ENCODE measurements at regions not wholly inside any gene's neighbourhood (a gene's known extent, or its start where the extent isn't known, plus 50 kb on each side); places are given as distances from the start of the nearest gene placed in this dataset.
"Not testable (repeated sequence)": the region's sequence is repeated elsewhere in the genome, so short reads cannot be mapped to it uniquely, and the experiment has no call there.

- intact Hi-C loops (cut with micrococcal nuclease), result no loop called here
- no peak for DNase-seq
- Mint-ChIP-seq H3K9me3 (no peaks in the 10 kb centered on the region), H3K4me1 (no peaks in the 10 kb centered on the region), H3K36me3 (ENCODE audit: low read depth) (no peaks in the 10 kb centered on the region), H3K27me3 (no peaks in the 10 kb centered on the region), H3K27ac (no peak overlapping the region), H3K4me3 (no peak overlapping the region)
Observed at GRCh38 chr3:145906755-145907154, 254.2 kb downstream of the PLOD2 start.

GRCh38 chr3:145911016-145911415 is 250.0 kb downstream of the PLOD2 start:
- H3K27me3 Mint-ChIP-seq, result no peaks in the 10 kb centered on the region

GRCh38 chr3:145915787-145916186 is 245.2 kb downstream of the PLOD2 start:
- no peaks in the 10 kb centered on the region for H3K9me3 Mint-ChIP-seq
- intact Hi-C loops (cut with micrococcal nuclease), result no loop called here
- no peak overlapping the region for H3K27ac Mint-ChIP-seq
- no peak for DNase-seq
- no peak overlapping the region for H3K4me3 Mint-ChIP-seq
- no peaks in the 10 kb centered on the region for H3K4me1 Mint-ChIP-seq
- no peaks in the 10 kb centered on the region for H3K36me3 Mint-ChIP-seq (ENCODE audit: low read depth)
- no peaks in the 10 kb centered on the region for H3K27me3 Mint-ChIP-seq

More at GRCh38 chr3:145911016-145911415, 250.0 kb downstream of the PLOD2 start:
- Mint-ChIP-seq H3K36me3 (ENCODE audit: low read depth) (no peaks in the 10 kb centered on the region), H3K27ac (no peak overlapping the region), H3K9me3 (no peaks in the 10 kb centered on the region), H3K4me1 (no peaks in the 10 kb centered on the region), H3K4me3 (no peak overlapping the region)
- intact Hi-C loops (cut with micrococcal nuclease), result no loop called here
- no peak for DNase-seq

GRCh38 chr3:145927736-145928135 is 233.2 kb downstream of the PLOD2 start:
- H3K27me3 Mint-ChIP-seq; DNase-seq; H3K4me1 Mint-ChIP-seq; H3K36me3 Mint-ChIP-seq (ENCODE audit: low read depth); H3K4me3 Mint-ChIP-seq; H3K9me3 Mint-ChIP-seq; H3K27ac Mint-ChIP-seq; intact Hi-C loops (cut with micrococcal nuclease): not testable (repeated sequence)

GRCh38 chr3:145936971-145937370 is 224.0 kb downstream of the PLOD2 start:
- intact Hi-C loops (cut with micrococcal nuclease), result no loop called here
- no peaks in the 10 kb centered on the region for H3K36me3 Mint-ChIP-seq (ENCODE audit: low read depth)
- H3K27ac Mint-ChIP-seq, result no peak overlapping the region

GRCh38 chr3:145939431-145939830 is 221.6 kb downstream of the PLOD2 start:
- H3K4me1 Mint-ChIP-seq, result no peaks in the 10 kb centered on the region
- no peak overlapping the region for H3K27ac Mint-ChIP-seq
- no peak for DNase-seq
- no peaks in the 10 kb centered on the region for H3K27me3 Mint-ChIP-seq
- no peak overlapping the region for H3K4me3 Mint-ChIP-seq
- intact Hi-C loops (cut with micrococcal nuclease), result no loop called here
- H3K36me3 Mint-ChIP-seq (ENCODE audit: low read depth), result no peaks in the 10 kb centered on the region
- H3K9me3 Mint-ChIP-seq, result no peaks in the 10 kb centered on the region

More at GRCh38 chr3:145936971-145937370, 224.0 kb downstream of the PLOD2 start:
- Mint-ChIP-seq H3K4me1 (no peaks in the 10 kb centered on the region), H3K9me3 (no peaks in the 10 kb centered on the region), H3K4me3 (no peak overlapping the region), H3K27me3 (no peaks in the 10 kb centered on the region)
- DNase-seq, result no peak

- no peaks in the 10 kb centered on the region for H3K36me3 Mint-ChIP-seq (ENCODE audit: low read depth)
- no peaks in the 10 kb centered on the region for H3K9me3 Mint-ChIP-seq
- intact Hi-C loops (cut with micrococcal nuclease), result no loop called here
- no peak overlapping the region for H3K27ac Mint-ChIP-seq
- H3K27me3 Mint-ChIP-seq, result no peaks in the 10 kb centered on the region
- DNase-seq, result no peak
- H3K4me1 Mint-ChIP-seq, result no peaks in the 10 kb centered on the region
- H3K4me3 Mint-ChIP-seq, result no peak overlapping the region
Observed at GRCh38 chr3:145942052-145942451, 218.9 kb downstream of the PLOD2 start.

GRCh38 chr3:145943952-145944351 is 217.0 kb downstream of the PLOD2 start:
- no peaks in the 10 kb centered on the region for H3K36me3 Mint-ChIP-seq (ENCODE audit: low read depth)
- H3K9me3 Mint-ChIP-seq, result peaks cover 3% of the 10 kb centered on the region
- no peaks in the 10 kb centered on the region for H3K4me1 Mint-ChIP-seq
- no peak for DNase-seq
- no peak overlapping the region for H3K4me3 Mint-ChIP-seq
- no peak overlapping the region for H3K27ac Mint-ChIP-seq
- intact Hi-C loops (cut with micrococcal nuclease), result no loop called here
- no peaks in the 10 kb centered on the region for H3K27me3 Mint-ChIP-seq

- Mint-ChIP-seq H3K36me3 (ENCODE audit: low read depth) (no peaks in the 10 kb centered on the region), H3K27ac (no peak overlapping the region), H3K4me1 (no peaks in the 10 kb centered on the region), H3K9me3 (peaks cover 3% of the 10 kb centered on the region), H3K27me3 (no peaks in the 10 kb centered on the region), H3K4me3 (no peak overlapping the region)
- intact Hi-C loops (cut with micrococcal nuclease), result no loop called here
- no peak for DNase-seq
Observed at GRCh38 chr3:145951441-145951840, 209.5 kb downstream of the PLOD2 start.

- no peaks in the 10 kb centered on the region for H3K27me3 Mint-ChIP-seq
- no peaks in the 10 kb centered on the region for H3K36me3 Mint-ChIP-seq (ENCODE audit: low read depth)
- H3K27ac Mint-ChIP-seq, result no peak overlapping the region
- no peaks in the 10 kb centered on the region for H3K4me1 Mint-ChIP-seq
- no peak for DNase-seq
- peaks cover 3% of the 10 kb centered on the region for H3K9me3 Mint-ChIP-seq
- H3K4me3 Mint-ChIP-seq, result no peak overlapping the region
- intact Hi-C loops (cut with micrococcal nuclease), result no loop called here
Observed at GRCh38 chr3:145952536-145952935, 208.4 kb downstream of the PLOD2 start.

GRCh38 chr3:145953316-145953715 is 207.7 kb downstream of the PLOD2 start:
- Mint-ChIP-seq H3K36me3 (ENCODE audit: low read depth) (no peaks in the 10 kb centered on the region), H3K27me3 (no peaks in the 10 kb centered on the region), H3K27ac (no peak overlapping the region), H3K4me1 (no peaks in the 10 kb centered on the region), H3K4me3 (no peak overlapping the region), H3K9me3 (peaks cover under 1% of the 10 kb centered on the region)
- intact Hi-C loops (cut with micrococcal nuclease), result no loop called here
- no peak for DNase-seq

GRCh38 chr3:145959457-145960088 is 201.4 kb downstream of the PLOD2 start:
- H3K4me3 Mint-ChIP-seq, result no peak overlapping the region
- no peak for DNase-seq
- H3K27ac Mint-ChIP-seq, result no peak overlapping the region
- H3K9me3 Mint-ChIP-seq, result no peaks in the 10 kb centered on the region
- no peaks in the 10 kb centered on the region for H3K27me3 Mint-ChIP-seq
- H3K4me1 Mint-ChIP-seq, result no peaks in the 10 kb centered on the region
- intact Hi-C loops (cut with micrococcal nuclease), result no loop called here
- no peaks in the 10 kb centered on the region for H3K36me3 Mint-ChIP-seq (ENCODE audit: low read depth)

- no peaks in the 10 kb centered on the region for H3K9me3 Mint-ChIP-seq
- no peaks in the 10 kb centered on the region for H3K27me3 Mint-ChIP-seq
- H3K36me3 Mint-ChIP-seq (ENCODE audit: low read depth), result no peaks in the 10 kb centered on the region
- no peak overlapping the region for H3K27ac Mint-ChIP-seq
- no peaks in the 10 kb centered on the region for H3K4me1 Mint-ChIP-seq
- no peak for DNase-seq
- H3K4me3 Mint-ChIP-seq, result no peak overlapping the region
- intact Hi-C loops (cut with micrococcal nuclease), result no loop called here
Observed at GRCh38 chr3:145963111-145963510, 197.9 kb downstream of the PLOD2 start.

GRCh38 chr3:145967043-145967442 is 193.9 kb downstream of the PLOD2 start:
- DNase-seq, result no peak
- no peaks in the 10 kb centered on the region for H3K27me3 Mint-ChIP-seq
- no peaks in the 10 kb centered on the region for H3K9me3 Mint-ChIP-seq
- H3K4me3 Mint-ChIP-seq, result no peak overlapping the region
- H3K4me1 Mint-ChIP-seq, result no peaks in the 10 kb centered on the region
- H3K27ac Mint-ChIP-seq, result no peak overlapping the region
- intact Hi-C loops (cut with micrococcal nuclease), result no loop called here
- no peaks in the 10 kb centered on the region for H3K36me3 Mint-ChIP-seq (ENCODE audit: low read depth)

- intact Hi-C loops (cut with micrococcal nuclease), result no loop called here
- Mint-ChIP-seq H3K9me3 (no peaks in the 10 kb centered on the region), H3K27me3 (no peaks in the 10 kb centered on the region), H3K36me3 (ENCODE audit: low read depth) (no peaks in the 10 kb centered on the region), H3K4me1 (no peaks in the 10 kb centered on the region), H3K27ac (no peak overlapping the region), H3K4me3 (no peak overlapping the region)
- no peak for DNase-seq
Observed at GRCh38 chr3:145971186-145971585, 189.8 kb downstream of the PLOD2 start.
